IPS-20b (cell line): ENCODE measurements at regions not wholly inside any gene's neighbourhood (a gene's known extent, or its start where the extent isn't known, plus 50 kb on each side); places are given as distances from the start of the nearest gene placed in this dataset.

Experiments used
- H3K27ac ChIP-seq: one replicate; pipeline ENCODE4 v1.5.1; 2013; ENCODE audit warnings: low read length
- H3K27me3 ChIP-seq: 2 replicates; pipeline ENCODE4 v1.6.1; 2013; ENCODE audit warnings: mild to moderate bottlenecking, low read length, inconsistent platforms; ENCODE audit not compliant: insufficient read depth
- H3K36me3 ChIP-seq: 2 replicates; pipeline ENCODE4 v1.6.1; 2013; ENCODE audit warnings: low read depth, mild to moderate bottlenecking, inconsistent platforms, low read length, moderate library complexity; ENCODE audit not compliant: insufficient read depth
- H3K4me1 ChIP-seq: 2 replicates; pipeline ENCODE4 v1.6.1; 2013; ENCODE audit warnings: mild to moderate bottlenecking, control low read depth, inconsistent platforms, low read length, moderate library complexity; ENCODE audit not compliant: insufficient read depth
- H3K4me3 ChIP-seq: 2 replicates; pipeline ENCODE4 v1.5.1; 2013; ENCODE audit warnings: mild to moderate bottlenecking, low read length, inconsistent platforms
- H3K9ac ChIP-seq: 2 replicates; pipeline ENCODE4 v1.6.1; 2013; ENCODE audit warnings: low read depth, mild to moderate bottlenecking, inconsistent platforms, low read length, moderate library complexity
- H3K9me3 ChIP-seq: 2 replicates; pipeline ENCODE4 v1.6.1; 2013; ENCODE audit warnings: mild to moderate bottlenecking, low read depth, low read length, inconsistent platforms; ENCODE audit not compliant: insufficient read depth

DNA sequence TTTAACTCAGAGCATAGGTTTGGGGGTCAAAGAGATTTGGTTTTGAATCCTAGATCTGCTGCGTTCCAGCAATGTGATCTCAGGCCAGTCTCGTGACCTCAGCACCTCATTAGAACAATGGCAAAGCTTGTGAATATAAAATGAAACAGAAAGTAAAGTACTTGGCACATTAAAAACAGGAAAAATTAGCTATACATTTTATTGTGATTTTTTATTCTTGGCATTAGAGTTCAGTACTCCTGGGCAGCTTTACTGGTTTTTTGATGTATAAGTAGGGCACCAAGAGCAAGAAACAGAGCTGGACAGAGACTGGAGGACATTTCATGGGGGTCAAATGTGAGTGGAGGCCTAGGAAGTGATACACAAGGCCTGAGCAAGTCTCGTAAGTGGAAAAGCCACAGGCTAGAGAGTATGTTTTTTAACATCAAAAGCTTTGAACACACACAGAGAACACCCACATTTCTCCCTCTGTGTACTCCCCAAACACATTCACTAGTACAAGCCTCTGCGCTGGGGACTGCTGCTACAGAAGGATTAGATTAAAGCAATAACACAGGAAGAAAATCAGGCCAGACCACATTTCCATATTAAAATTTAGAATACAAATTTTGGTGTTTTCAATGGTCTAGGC lies 157.2 kb upstream of the SLC25A13 start:
- Histone ChIP-seq H3K27me3 (no peaks in the 10 kb centered on the region), H3K27ac (no peak overlapping the region), H3K4me3 (no peak overlapping the region), H3K9me3 (no peaks in the 10 kb centered on the region), H3K9ac (no peak overlapping the region), H3K4me1 (no peaks in the 10 kb centered on the region), H3K36me3 (no peaks in the 10 kb centered on the region)

DNA sequence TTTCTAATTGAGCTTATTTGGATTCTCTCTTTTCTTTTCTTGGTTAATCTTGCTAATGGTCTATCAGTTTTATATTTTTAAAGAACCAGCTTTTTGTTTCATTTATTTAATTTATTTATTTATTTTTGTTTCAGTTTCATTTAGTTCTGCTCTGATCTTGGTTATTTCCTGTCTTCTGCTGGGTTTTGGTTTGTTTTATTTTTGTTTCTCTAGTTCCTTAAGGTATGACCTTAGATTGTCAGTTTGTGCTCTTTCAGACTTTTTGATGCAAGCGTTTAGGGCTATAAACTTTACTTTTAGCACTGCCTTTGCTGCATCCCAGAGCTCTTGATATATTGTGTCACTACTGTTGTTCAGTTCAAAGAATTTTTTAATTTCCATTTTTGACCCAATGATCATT lies 149.7 kb upstream of the SLC25A13 start:
- Histone ChIP-seq H3K27ac (no peak overlapping the region), H3K27me3 (no peaks in the 10 kb centered on the region), H3K4me3 (no peak overlapping the region), H3K9me3 (no peaks in the 10 kb centered on the region), H3K9ac (no peak overlapping the region), H3K4me1 (no peaks in the 10 kb centered on the region), H3K36me3 (no peaks in the 10 kb centered on the region)

DNA sequence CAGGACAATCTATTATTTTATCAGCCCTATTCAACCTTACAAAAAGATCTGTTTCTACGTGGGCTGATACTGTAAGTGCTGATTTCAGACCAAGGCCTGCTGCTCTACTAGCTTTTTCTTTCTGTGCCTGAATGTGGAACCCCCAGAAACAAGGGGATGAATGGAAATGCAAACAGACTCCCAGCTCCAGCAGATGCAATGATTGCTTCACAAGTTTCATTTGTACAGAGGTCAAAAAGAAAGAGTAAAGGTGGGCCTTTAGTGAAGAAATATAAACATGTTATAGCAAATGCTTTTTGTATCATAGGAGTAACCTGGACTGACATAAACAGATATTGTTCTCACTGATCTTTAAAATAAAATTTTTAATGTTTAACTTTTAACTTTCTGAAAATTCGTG lies 130.2 kb upstream of the SLC25A13 start:
- Histone ChIP-seq H3K4me3 (no peak overlapping the region), H3K27me3 (no peaks in the 10 kb centered on the region), H3K4me1 (peaks cover 7% of the 10 kb centered on the region; the same call in 1 of the 2 replicates), H3K9me3 (no peaks in the 10 kb centered on the region), H3K27ac (no peak overlapping the region), H3K9ac (no peak overlapping the region), H3K36me3 (no peaks in the 10 kb centered on the region)

DNA sequence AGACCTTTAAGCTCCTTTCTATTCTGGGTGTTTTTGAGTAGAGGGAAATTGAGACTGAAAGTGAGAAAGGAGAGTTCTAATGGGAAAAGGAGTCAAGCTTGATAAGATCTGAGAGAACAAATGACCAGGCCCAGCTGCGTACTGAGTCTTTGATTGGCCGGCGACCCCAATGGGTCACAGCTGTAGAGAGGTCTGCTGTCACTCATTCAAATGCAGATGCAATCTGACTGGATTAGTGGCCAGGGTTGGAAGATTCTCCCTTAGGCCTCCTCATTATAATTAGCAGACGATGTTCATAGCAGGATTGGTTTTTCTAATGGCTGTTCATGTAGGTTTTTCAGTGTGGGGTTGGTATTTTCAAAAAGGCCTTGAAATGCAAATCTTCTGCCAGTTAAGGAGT lies 127.2 kb upstream of the SLC25A13 start:
- Histone ChIP-seq H3K27ac (no peak overlapping the region), H3K9me3 (no peaks in the 10 kb centered on the region), H3K4me1 (peaks cover 7% of the 10 kb centered on the region; the same call in 1 of the 2 replicates), H3K4me3 (no peak overlapping the region), H3K9ac (no peak overlapping the region), H3K27me3 (no peaks in the 10 kb centered on the region), H3K36me3 (no peaks in the 10 kb centered on the region)

DNA sequence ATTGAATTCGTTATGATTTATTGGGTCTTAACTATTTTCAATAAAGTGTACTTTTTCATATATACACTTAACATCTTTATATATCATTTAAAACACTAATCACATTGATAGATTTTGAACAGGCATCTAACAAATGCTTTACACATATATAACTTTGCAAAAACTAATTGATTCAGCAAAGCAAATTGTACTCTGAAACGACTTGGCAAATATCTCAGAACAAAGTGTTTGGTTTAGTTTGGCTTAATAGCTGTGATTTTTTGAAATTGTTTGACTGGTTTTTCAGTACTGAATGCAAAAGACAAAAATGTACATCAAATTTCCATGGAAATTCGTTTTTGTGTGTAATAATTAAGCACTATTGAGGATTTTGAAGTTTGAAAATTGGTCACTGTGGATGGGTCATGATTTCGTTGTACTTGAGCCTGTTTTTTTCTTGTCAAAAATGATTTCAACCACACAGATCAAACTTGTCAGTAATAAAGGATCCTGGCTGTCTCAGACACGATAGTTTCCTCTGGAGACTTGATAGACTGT lies 125.3 kb upstream of the SLC25A13 start:
- Histone ChIP-seq H3K9ac (no peak overlapping the region), H3K27ac (no peak overlapping the region), H3K36me3 (no peaks in the 10 kb centered on the region), H3K4me1 (peaks cover 7% of the 10 kb centered on the region; the same call in 1 of the 2 replicates), H3K9me3 (no peaks in the 10 kb centered on the region), H3K27me3 (no peaks in the 10 kb centered on the region), H3K4me3 (no peak overlapping the region)

DNA sequence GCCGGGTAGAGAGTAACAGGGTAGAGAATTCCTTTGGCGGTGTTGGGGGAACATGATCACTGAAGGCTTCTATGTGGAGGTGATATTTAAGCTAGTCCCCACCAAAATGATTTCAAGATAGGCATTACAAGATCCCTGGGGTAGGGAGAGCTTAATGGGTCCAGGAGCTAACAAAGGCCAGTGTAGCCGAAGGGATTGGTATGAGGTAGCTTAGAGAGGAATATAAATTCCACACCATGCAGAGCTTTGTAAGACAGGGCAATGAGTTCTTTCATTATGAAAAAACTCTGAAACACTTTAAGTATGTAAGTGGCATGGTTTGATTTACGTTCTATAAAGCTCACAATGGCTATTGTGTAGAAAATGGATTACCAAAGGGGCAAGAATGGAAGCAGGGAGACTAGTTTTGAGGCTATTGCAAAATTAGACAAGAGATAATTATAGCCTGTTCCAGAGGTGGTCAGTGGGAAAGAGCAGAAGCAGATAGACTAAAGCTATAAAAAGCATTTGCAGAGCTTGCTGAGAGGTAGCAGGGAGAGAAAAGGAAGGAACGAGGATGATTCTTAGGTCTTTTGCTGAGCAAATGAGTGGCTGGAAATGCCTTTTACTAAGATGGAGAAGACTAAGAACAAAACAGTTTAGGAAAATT lies 119.7 kb upstream of the SLC25A13 start:
- Histone ChIP-seq H3K4me3 (no peak overlapping the region), H3K36me3 (no peaks in the 10 kb centered on the region), H3K27me3 (no peaks in the 10 kb centered on the region), H3K4me1 (no peaks in the 10 kb centered on the region), H3K9me3 (no peaks in the 10 kb centered on the region), H3K9ac (no peak overlapping the region), H3K27ac (no peak overlapping the region)

DNA sequence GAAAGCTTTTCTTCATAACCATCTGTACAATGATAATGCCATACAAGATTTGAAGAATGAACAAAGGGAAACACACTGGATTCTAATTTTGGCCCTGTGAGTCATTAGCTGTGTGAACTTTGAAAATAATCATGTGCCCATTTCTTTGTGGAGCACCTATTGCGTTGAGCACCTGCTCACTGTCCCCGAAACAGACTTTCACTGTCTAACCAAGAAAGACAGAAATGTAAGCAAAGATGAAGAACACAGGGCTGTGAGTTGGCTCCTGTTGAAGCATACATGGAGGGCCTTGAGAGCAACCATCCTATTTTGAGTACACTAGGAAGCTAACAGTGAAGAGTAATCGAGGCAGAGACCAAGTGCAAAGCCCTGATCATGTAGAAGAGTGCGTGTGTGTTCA lies 118.4 kb upstream of the SLC25A13 start:
- no peaks in the 10 kb centered on the region for H3K4me1 ChIP-seq
- no peak overlapping the region for H3K4me3 ChIP-seq
- no peaks in the 10 kb centered on the region for H3K9me3 ChIP-seq
- H3K36me3 ChIP-seq, result no peaks in the 10 kb centered on the region
- no peak overlapping the region for H3K27ac ChIP-seq
- H3K9ac ChIP-seq, result no peak overlapping the region
- H3K27me3 ChIP-seq, result no peaks in the 10 kb centered on the region

DNA sequence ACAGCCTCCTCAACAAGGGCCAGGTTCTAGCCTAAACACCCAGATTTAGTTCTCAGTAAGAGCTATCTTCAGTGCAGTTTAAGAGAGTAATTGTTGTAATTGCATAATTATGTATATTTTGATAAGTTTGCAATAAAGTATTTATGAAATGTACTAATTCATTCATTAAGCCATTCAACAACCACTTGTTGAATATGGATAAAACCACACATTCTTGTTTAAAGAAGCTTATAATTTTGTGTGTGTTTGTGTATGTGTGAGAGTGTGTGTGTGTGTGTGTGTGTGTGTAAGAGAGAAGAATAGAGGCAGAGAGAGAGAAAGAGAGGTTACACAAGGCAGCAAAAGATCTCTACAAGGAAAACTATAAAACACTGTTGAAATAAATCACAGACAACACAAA lies 115.0 kb upstream of the SLC25A13 start:
- Histone ChIP-seq H3K9me3 (no peaks in the 10 kb centered on the region), H3K4me3 (no peak overlapping the region), H3K27me3 (no peaks in the 10 kb centered on the region), H3K36me3 (no peaks in the 10 kb centered on the region), H3K4me1 (no peaks in the 10 kb centered on the region), H3K27ac (no peak overlapping the region), H3K9ac (no peak overlapping the region)

DNA sequence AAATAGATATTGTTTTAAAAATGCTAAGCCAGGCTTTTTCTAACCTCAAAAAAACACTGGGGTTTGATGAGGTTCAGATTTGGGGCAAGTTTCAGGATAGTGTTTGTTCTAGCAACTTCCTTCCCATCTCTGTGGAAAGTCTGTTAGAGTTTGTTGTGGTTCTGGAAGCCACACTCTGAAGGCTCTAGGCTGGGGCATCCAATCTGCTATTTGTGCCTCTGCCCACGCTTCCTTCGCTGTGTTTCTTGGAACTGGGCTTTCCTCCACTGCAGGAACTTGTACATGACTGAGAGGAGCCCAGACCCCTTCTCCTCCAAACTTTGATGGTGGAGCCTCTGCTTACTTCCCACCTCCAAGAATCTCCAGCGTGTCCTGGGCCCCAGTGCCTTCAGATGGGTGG lies 108.5 kb upstream of the SLC25A13 start:
- Histone ChIP-seq H3K27me3 (no peaks in the 10 kb centered on the region), H3K36me3 (no peaks in the 10 kb centered on the region), H3K4me3 (no peak overlapping the region), H3K9me3 (no peaks in the 10 kb centered on the region), H3K9ac (no peak overlapping the region), H3K4me1 (0 out of 2 replicates have a peak, but pooled peaks cover 4% of the 10 kb centered on the region), H3K27ac (no peak overlapping the region)

DNA sequence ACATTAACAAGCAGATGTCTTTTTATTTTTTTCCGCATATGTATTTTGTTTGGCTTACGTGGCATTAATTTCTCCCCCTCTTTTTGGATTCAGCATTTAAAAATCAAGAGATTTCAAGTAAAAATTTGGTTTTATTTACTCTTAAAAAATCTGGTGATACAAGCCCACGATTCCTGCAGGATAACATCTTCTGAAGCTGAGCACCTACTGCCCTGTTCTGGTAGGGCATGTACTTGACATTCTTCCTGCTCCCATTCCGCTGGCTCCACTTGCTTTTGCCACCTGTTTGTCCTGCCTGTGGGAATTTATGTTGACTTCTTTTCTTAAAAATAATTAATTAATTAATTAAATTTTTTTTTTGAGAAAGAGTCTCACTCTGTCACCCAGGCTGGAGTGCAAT lies 105.2 kb upstream of the SLC25A13 start:
- no peak overlapping the region for H3K4me3 ChIP-seq
- no peak overlapping the region for H3K9ac ChIP-seq
- no peaks in the 10 kb centered on the region for H3K27me3 ChIP-seq
- H3K36me3 ChIP-seq, result no peaks in the 10 kb centered on the region
- H3K27ac ChIP-seq, result no peak overlapping the region
- 0 out of 2 replicates have a peak, but pooled peaks cover 4% of the 10 kb centered on the region for H3K4me1 ChIP-seq
- H3K9me3 ChIP-seq, result no peaks in the 10 kb centered on the region

DNA sequence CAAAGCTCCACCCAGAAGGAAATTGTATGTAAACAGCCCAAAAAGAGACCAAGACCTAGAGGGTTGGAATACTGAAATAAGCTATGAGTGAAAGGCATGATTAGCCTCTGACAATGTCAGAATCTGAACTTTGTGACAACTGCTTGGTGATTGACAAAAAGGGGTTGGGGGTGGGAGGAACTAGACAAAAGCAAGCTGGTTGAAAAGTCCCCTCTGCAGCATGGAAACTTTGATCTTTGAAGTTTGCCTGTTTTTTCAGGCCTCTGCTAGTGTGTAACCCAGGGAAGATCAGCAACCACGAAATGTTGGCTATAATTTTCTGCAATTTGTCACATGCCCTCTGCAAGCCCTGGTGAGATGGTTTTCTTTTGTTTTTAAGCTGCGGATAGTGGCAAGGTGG lies 104.8 kb upstream of the SLC25A13 start:
- no peaks in the 10 kb centered on the region for H3K27me3 ChIP-seq
- no peak overlapping the region for H3K4me3 ChIP-seq
- H3K9ac ChIP-seq, result no peak overlapping the region
- no peaks in the 10 kb centered on the region for H3K36me3 ChIP-seq
- 0 out of 2 replicates have a peak, but pooled peaks cover 4% of the 10 kb centered on the region for H3K4me1 ChIP-seq
- H3K27ac ChIP-seq, result no peak overlapping the region
- no peaks in the 10 kb centered on the region for H3K9me3 ChIP-seq

DNA sequence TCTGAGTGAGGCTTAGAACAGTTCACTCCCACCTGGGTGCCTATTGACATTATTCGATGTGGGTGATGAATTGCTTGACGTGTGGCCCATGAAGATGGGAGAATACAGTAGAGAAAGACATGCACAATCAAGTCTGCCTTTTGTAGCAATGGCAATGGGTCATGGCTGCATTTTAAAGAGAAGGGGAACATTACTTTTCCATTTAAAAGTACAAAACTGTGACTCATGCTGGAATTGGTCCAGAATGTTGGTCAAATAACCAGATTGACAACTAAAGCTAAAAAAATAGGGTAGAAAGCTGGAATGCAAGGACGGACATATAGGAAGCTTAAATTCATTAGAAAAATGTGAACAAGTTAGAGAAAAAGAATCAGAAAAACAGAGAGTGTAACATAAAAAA lies 104.1 kb upstream of the SLC25A13 start:
- Histone ChIP-seq H3K27ac (no peak overlapping the region), H3K27me3 (no peaks in the 10 kb centered on the region), H3K4me3 (no peak overlapping the region), H3K36me3 (no peaks in the 10 kb centered on the region), H3K9ac (no peak overlapping the region), H3K4me1 (0 out of 2 replicates have a peak, but pooled peaks cover 4% of the 10 kb centered on the region), H3K9me3 (no peaks in the 10 kb centered on the region)
